ENCODE measurements at regions not wholly inside any gene's neighbourhood (a gene's known extent, or its start where the extent isn't known, plus 50 kb on each side); places are given as distances from the start of the nearest gene placed in this dataset.

GRCh38 chr2:223386984-223387383, 215.2 kb downstream of the SCG2 start:
- no peak for DNase-seq
- no peak overlapping the region for H3K4me3 ChIP-seq (ENCODE audit: insufficient read depth, low read depth, low read length)
- H3K27me3 ChIP-seq (ENCODE audit: control insufficient read depth, insufficient read depth, low read length), result no peaks in the 10 kb centered on the region
- no CpG with 5 or more reads among the region's 4 CpGs for WGBS, 2 experiments (ENCODE audit: extremely low coverage in 2 of 2, insufficient read length in 1 of 2)
- TF ChIP-seq CHD1 (IDR thresholded peaks at IDR 0.05; ENCODE audit: low read depth, low read length), result no peak
- TF ChIP-seq USF2 (IDR thresholded peaks at IDR 0.05; ENCODE audit: low read depth, low read length), result no peak
- TF ChIP-seq MAFK (IDR thresholded peaks at IDR 0.05; ENCODE audit: low read depth, low read length), result no peak
- TF ChIP-seq FOS (IDR thresholded peaks at IDR 0.05; ENCODE audit: low read depth, low read length), result no peak
- no peak for TF ChIP-seq CTCF (conservative IDR thresholded peaks at IDR 0.05; ENCODE audit: low read depth, low read length)
- no peak for TF ChIP-seq ELK1 (IDR thresholded peaks at IDR 0.05; ENCODE audit: borderline replicate concordance, low read depth, low read length)
- no peak for TF ChIP-seq POLR2A (IDR thresholded peaks at IDR 0.05; ENCODE audit: low read depth, low read length)
- TF ChIP-seq SMC3 (IDR thresholded peaks at IDR 0.05; ENCODE audit: low read depth, low read length), result no peak
- no peak for TF ChIP-seq MXI1 (IDR thresholded peaks at IDR 0.05; ENCODE audit: borderline replicate concordance, low read depth, low read length)
- H3K14ac ChIP-seq (replicated peaks; ENCODE audit: low read depth, low read length), result no peak overlapping the region
- intact Hi-C loops (cut with micrococcal nuclease), result no loop called here
- BruUV-seq (replicated peaks), result no TSS peak
- H3K9me3 ChIP-seq (ENCODE audit: control insufficient read depth, insufficient read depth, low read length), result no peaks in the 10 kb centered on the region
- no peak overlapping the region for H4K5ac ChIP-seq (ENCODE audit: low read depth, low read length)
- no peak overlapping the region for H3K18ac ChIP-seq (ENCODE audit: low read depth, low read length)
- H4K20me1 ChIP-seq (ENCODE audit: insufficient read depth, low read length), result no peaks in the 10 kb centered on the region
- H2BK20ac ChIP-seq (ENCODE audit: low read depth, low read length), result no peak overlapping the region
- no peak overlapping the region for H3K56ac ChIP-seq (ENCODE audit: extremely low read depth, insufficient read depth, low read length)
- H2BK15ac ChIP-seq (ENCODE audit: low read depth, low read length), result no peak overlapping the region
- H3K9ac ChIP-seq (ENCODE audit: low read depth, low read length), result no peak overlapping the region
- ChIA-PET POLR2A (ENCODE audit: unreplicated experiment) (no interaction called here), CTCF (no interaction called here)
- no peak overlapping the region for H2AFZ ChIP-seq (replicated peaks; ENCODE audit: low read length, poor library complexity)
- no peak for ATAC-seq (ENCODE audit: low read depth)
- no peak overlapping the region for H3K23ac ChIP-seq (ENCODE audit: low read depth, low read length)
- H3K4me1 ChIP-seq (ENCODE audit: control insufficient read depth, insufficient read depth, low read length), result no peaks in the 10 kb centered on the region
- H3K4me2 ChIP-seq (ENCODE audit: low read depth, low read length), result no peak overlapping the region
- H3K79me1 ChIP-seq (ENCODE audit: low read depth in 1 of 2, low read length in 2 of 2), result no peaks in the 10 kb centered on the region
- H2AK5ac ChIP-seq (ENCODE audit: low read depth, low read length), result no peak overlapping the region
- H2BK5ac ChIP-seq (ENCODE audit: low read depth, low read length, poor library complexity, severe bottlenecking), result no peak overlapping the region
- no peak overlapping the region for H3K27ac ChIP-seq (ENCODE audit: insufficient read depth, low read length)
- H4K91ac ChIP-seq (ENCODE audit: insufficient read depth, low read depth, low read length), result no peak overlapping the region
- dilution Hi-C loops (cut with HindIII; ENCODE audit: low sequenced_read_pairs, unreplicated experiment), result no loop called here
- H4K8ac ChIP-seq (ENCODE audit: low read depth in 2 of 2, low read length in 2 of 2), result no peak overlapping the region
- no peak overlapping the region for H2AK9ac ChIP-seq (replicated peaks; ENCODE audit: low read depth, low read length, poor library complexity)
- H3K4ac ChIP-seq (ENCODE audit: low read depth, low read length), result no peak overlapping the region
- in situ Hi-C loops (cut with MboI; ENCODE audit: low sequenced_read_pairs), result no loop called here
- H3K36me3 ChIP-seq (ENCODE audit: control insufficient read depth, insufficient read depth, low read length), result no peaks in the 10 kb centered on the region
- no peak overlapping the region for H2BK120ac ChIP-seq (ENCODE audit: low read depth, low read length)
- H3K9me1 ChIP-seq (ENCODE audit: insufficient read depth, low read length), result no peaks in the 10 kb centered on the region

Data from IMR-90 (cell line).